Gastroesophageal sphincter (tissue), 3 donors: ENCODE measurements at regions not wholly inside any gene's neighbourhood (a gene's known extent, or its start where the extent isn't known, plus 50 kb on each side); places are given as distances from the start of the nearest gene placed in this dataset.
"Not testable (repeated sequence)": the region's sequence is repeated elsewhere in the genome, so short reads cannot be mapped to it uniquely, and the experiment has no call there.

Source experiments
- EP300 ChIP-seq: sonication (generic); formaldehyde crosslinking; IDR thresholded peaks from one replicate; pipeline ENCODE4 v1.6.1; 2017; ENCODE audit warnings: antibody characterized with exemption, mild to moderate bottlenecking
- POLR2AphosphoS5 ChIP-seq: sonication (generic); formaldehyde crosslinking; IDR thresholded peaks from one replicate; pipeline ENCODE4 v1.6.1; 2017; ENCODE audit warnings: antibody characterized with exemption
- TF ChIP-seq, protein P1 (sequence below), 4 experiments: fragments of 200-600 bp in 2 of 4; fragments of 450-650 bp in 2 of 4; sonication (generic) in 1 of 4; IDR thresholded peaks; one replicate each; pipeline ENCODE4 v1.5.1; 2017 to 2019; ENCODE audit warnings: antibody characterized with exemption in 4 of 4, mild to moderate bottlenecking in 2 of 4, moderate library complexity in 2 of 4

DNA sequence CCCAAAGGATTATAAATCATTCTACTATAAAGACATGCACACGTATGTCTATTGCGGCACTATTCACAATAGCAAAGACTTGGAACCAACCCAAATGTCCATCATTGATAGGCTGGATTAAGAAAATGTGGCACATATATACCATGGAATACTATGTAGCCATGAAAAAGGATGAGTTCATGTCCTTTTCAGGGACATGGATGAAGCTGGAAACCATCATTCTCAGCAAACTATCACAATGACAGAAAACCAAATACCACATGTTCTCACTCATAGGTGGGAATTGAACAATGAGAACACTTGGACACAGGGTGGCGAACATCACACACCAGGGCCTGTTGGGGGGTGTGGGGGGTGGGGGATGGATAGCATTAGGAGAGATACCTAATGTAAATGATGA, 273.8 kb downstream of the DEPDC1B start:
- TF ChIP-seq, protein P1, sequence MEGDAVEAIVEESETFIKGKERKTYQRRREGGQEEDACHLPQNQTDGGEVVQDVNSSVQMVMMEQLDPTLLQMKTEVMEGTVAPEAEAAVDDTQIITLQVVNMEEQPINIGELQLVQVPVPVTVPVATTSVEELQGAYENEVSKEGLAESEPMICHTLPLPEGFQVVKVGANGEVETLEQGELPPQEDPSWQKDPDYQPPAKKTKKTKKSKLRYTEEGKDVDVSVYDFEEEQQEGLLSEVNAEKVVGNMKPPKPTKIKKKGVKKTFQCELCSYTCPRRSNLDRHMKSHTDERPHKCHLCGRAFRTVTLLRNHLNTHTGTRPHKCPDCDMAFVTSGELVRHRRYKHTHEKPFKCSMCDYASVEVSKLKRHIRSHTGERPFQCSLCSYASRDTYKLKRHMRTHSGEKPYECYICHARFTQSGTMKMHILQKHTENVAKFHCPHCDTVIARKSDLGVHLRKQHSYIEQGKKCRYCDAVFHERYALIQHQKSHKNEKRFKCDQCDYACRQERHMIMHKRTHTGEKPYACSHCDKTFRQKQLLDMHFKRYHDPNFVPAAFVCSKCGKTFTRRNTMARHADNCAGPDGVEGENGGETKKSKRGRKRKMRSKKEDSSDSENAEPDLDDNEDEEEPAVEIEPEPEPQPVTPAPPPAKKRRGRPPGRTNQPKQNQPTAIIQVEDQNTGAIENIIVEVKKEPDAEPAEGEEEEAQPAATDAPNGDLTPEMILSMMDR (IDR thresholded peaks at IDR 0.05), result not testable (repeated sequence)
- not testable (repeated sequence) for TF ChIP-seq EP300, POLR2AphosphoS5
